B cell (primary cell): ENCODE measurements at regions not wholly inside any gene's neighbourhood (a gene's known extent, or its start where the extent isn't known, plus 50 kb on each side); places are given as distances from the start of the nearest gene placed in this dataset.

Experiments
- ATAC-seq: fragments of 200-7000 bp; cut with Tn5 transposase; one replicate; pipeline ENCODE4 v1.10.0; 2021; ENCODE audit warnings: low read depth, mild to moderate bottlenecking, moderate number of reproducible peaks, moderate library complexity
- CTCF ChIA-PET: fragments of 350-600 bp; sonication (Branson Sonifier 250); formaldehyde crosslinking; loops from one replicate; lab custom pipeline; 2021; ENCODE audit warnings: antibody characterized with exemption, inconsistent platforms; lab: Charles Lee
- POLR2A ChIA-PET: fragments of 350-600 bp; sonication (Branson Sonifier 250); formaldehyde crosslinking; loops from one replicate; lab custom pipeline; 2021; ENCODE audit warnings: antibody characterized with exemption; lab: Charles Lee
- DNase-seq: peaks from one replicate; pipeline ENCODE4 v3.0.0; 2013
- H2AFZ ChIP-seq: 2 replicates; pipeline ENCODE4 v1.6.1; 2012; ENCODE audit warnings: mild to moderate bottlenecking, low read depth, low read length; ENCODE audit not compliant: insufficient read depth, poor library complexity, severe bottlenecking
- H3K27ac ChIP-seq, 2 donors: 1 replicate in 1 of 2; 2 replicates in 1 of 2; pipeline ENCODE4 v1.5.1; 2012 to 2013; ENCODE audit warnings: low read length in 2 of 2, mild to moderate bottlenecking in 2 of 2, moderate library complexity in 1 of 2
- H3K27me3 ChIP-seq, 4 experiments: fragments of 200-600 bp in 1 of 4; sonication (generic) in 1 of 4; replicated peaks in 1 of 4; 1 replicate in 2 of 4; 2 replicates in 2 of 4; pipeline versions ENCODE4 v1.6.1 to v1.7.0; 2013 to 2016; ENCODE audit warnings: low read length in 3 of 4, mild to moderate bottlenecking in 2 of 4, mixed read lengths in 1 of 4, moderate library complexity in 1 of 4; ENCODE audit not compliant: insufficient read depth in 4 of 4, control insufficient read depth in 3 of 4; ENCODE audit errors: control extremely low read depth in 1 of 4
- H3K36me3 ChIP-seq, 2 experiments: replicated peaks in 1 of 2; 1 replicate in 1 of 2; 2 replicates in 1 of 2; pipeline versions ENCODE4 v1.6.1 to v1.7.1; 2013; ENCODE audit warnings: low read length in 1 of 2; ENCODE audit not compliant: insufficient read depth in 2 of 2, control insufficient read depth in 1 of 2; ENCODE audit errors: control extremely low read depth in 1 of 2, extremely low read depth in 1 of 2
- H3K4me1 ChIP-seq, 2 donors: fragments of 200-600 bp in 1 of 2; sonication (generic) in 1 of 2; 1 replicate in 1 of 2; 2 replicates in 1 of 2; pipeline versions ENCODE4 v1.5.1 to v1.6.1; 2013 to 2017; ENCODE audit warnings: low read length in 2 of 2; ENCODE audit not compliant: control insufficient read depth in 2 of 2, insufficient read depth in 2 of 2
- H3K4me2 ChIP-seq: replicated peaks from 2 replicates; pipeline ENCODE3; 2012; ENCODE audit warnings: mild to moderate bottlenecking, low read depth, low read length; ENCODE audit not compliant: poor library complexity, severe bottlenecking
- H3K4me3 ChIP-seq, 5 experiments: fragments of 200-600 bp in 1 of 5; sonication (generic) in 1 of 5; 1 replicate in 3 of 5; 2 replicates in 2 of 5; pipeline versions ENCODE4 v1.5.1 to v1.7.0; 2011 to 2016; ENCODE audit warnings: low read length in 4 of 5, mild to moderate bottlenecking in 4 of 5, low read depth in 2 of 5, control low read depth in 1 of 5, moderate library complexity in 1 of 5; ENCODE audit not compliant: insufficient read depth in 1 of 5; ENCODE audit errors: control extremely low read depth in 1 of 5, extremely low read depth in 1 of 5
- H3K79me2 ChIP-seq: fragments of 200-600 bp; sonication (generic); one replicate; pipeline ENCODE4 v1.6.0; 2016; ENCODE audit warnings: low read length; ENCODE audit not compliant: control insufficient read depth, insufficient read depth
- H3K9ac ChIP-seq: fragments of 200-600 bp; sonication (generic); 2 replicates; pipeline ENCODE4 v1.6.1; 2017; ENCODE audit warnings: mild to moderate bottlenecking, low read length, moderate library complexity
- H3K9me3 ChIP-seq, 3 donors: one replicate each; pipeline versions ENCODE4 v1.6.1 to v1.7.1; 2013; ENCODE audit warnings: low read length in 2 of 3; ENCODE audit not compliant: control insufficient read depth in 2 of 3, insufficient read depth in 1 of 3; ENCODE audit errors: control extremely low read depth in 1 of 3
- H4K20me1 ChIP-seq: 2 replicates; pipeline ENCODE4 v1.6.0; 2012; ENCODE audit warnings: mild to moderate bottlenecking, low read length; ENCODE audit not compliant: insufficient read depth, control insufficient read depth, poor library complexity, severe bottlenecking
- H3K27ac Mint-ChIP-seq: one replicate; pipeline ENCODE4 v1.8.0; 2021; ENCODE audit warnings: mixed read lengths
- H3K27me3 Mint-ChIP-seq: one replicate; pipeline ENCODE4 v1.8.0; 2021; ENCODE audit warnings: mixed read lengths
- H3K4me1 Mint-ChIP-seq: one replicate; pipeline ENCODE4 v1.8.0; 2021; ENCODE audit warnings: mixed read lengths
- H3K4me3 Mint-ChIP-seq: one replicate; pipeline ENCODE4 v1.8.0; 2021; ENCODE audit warnings: mixed read lengths
- H3K9me3 Mint-ChIP-seq: one replicate; pipeline ENCODE4 v1.8.0; 2022; ENCODE audit warnings: mixed read lengths; ENCODE audit not compliant: insufficient read depth
- CTCF ChIP-seq: fragments of 200-600 bp; IDR thresholded peaks from one replicate; pipeline ENCODE4 v1.8.0; 2022; ENCODE audit warnings: antibody characterized with exemption, mild to moderate bottlenecking
- EZH2 ChIP-seq: IDR thresholded peaks from 2 replicates; pipeline ENCODE4 v1.6.1; 2012; ENCODE audit warnings: borderline replicate concordance, low read depth, mild to moderate bottlenecking, moderate library complexity, low read length; ENCODE audit not compliant: insufficient read depth, poor library complexity, severe bottlenecking
- WGBS: methylation state at CpG from one replicate; pipeline ENCODE4 v1.1.5; 2013; ENCODE audit warnings: missing lambda C conversion rate; ENCODE audit not compliant: insufficient coverage; 5-methylcytosine and 5-hydroxymethylcytosine counted together
- intact Hi-C: fragments of 100-400 bp; cut with micrococcal nuclease; formaldehyde crosslinking; loops from one replicate; pipeline ENCODE4 v1.10.0; 2022

GRCh38 chr21:35753308-35753707 lies 307.0 kb downstream of the SETD4 start:
- Histone ChIP-seq H4K20me1 (no peaks in the 10 kb centered on the region), H2AFZ (no peak overlapping the region), H3K36me3 (no peaks in the 10 kb centered on the region), H3K4me1 (no peaks in the 10 kb centered on the region), H3K9me3 (no peaks in the 10 kb centered on the region), H3K4me3 (no peak overlapping the region), H3K79me2 (no peaks in the 10 kb centered on the region), H3K4me2 (no peak overlapping the region), H3K9ac (no peak overlapping the region), H3K27me3 (peaks cover 0 to 8% (median 2%) of the 10 kb centered on the region in 4 experiments), H3K27ac (no peak overlapping the region)
- Mint-ChIP-seq H3K4me3 (no peak overlapping the region), H3K27me3 (peaks cover 60% of the 10 kb centered on the region), H3K27ac (no peak overlapping the region), H3K9me3 (no peaks in the 10 kb centered on the region), H3K4me1 (no peaks in the 10 kb centered on the region)
- intact Hi-C loops, result no loop called here
- WGBS, result no CpG with 5 or more reads among the region's 2 CpGs
- no peak for ATAC-seq
- TF ChIP-seq CTCF (no peak), EZH2 (no peak)
- ChIA-PET CTCF (interaction anchor here (0.7 kb wide), 1 partner anchor 353 kb away, joined by 3 read pairs; no protein-coding TSS in a partner anchor), POLR2A (no interaction called here)
- no peak for DNase-seq

- peaks cover 54% of the 10 kb centered on the region for H3K27me3 Mint-ChIP-seq
- TF ChIP-seq CTCF, result no peak
- no peak for TF ChIP-seq EZH2
- no peak overlapping the region for H3K4me2 ChIP-seq
Observed at GRCh38 chr21:35751171-35751570, 309.2 kb downstream of the SETD4 start.

More at GRCh38 chr21:35751171-35751570, 309.2 kb downstream of the SETD4 start:
- Histone ChIP-seq H3K4me1 (no peaks in the 10 kb centered on the region), H3K9me3 (no peaks in the 10 kb centered on the region), H3K36me3 (no peaks in the 10 kb centered on the region), H2AFZ (no peak overlapping the region), H3K9ac (no peak overlapping the region), H4K20me1 (no peaks in the 10 kb centered on the region), H3K27me3 (peaks cover 0 to 8% (median 3%) of the 10 kb centered on the region in 4 experiments), H3K27ac (no peak overlapping the region), H3K4me3 (no peak overlapping the region), H3K79me2 (no peaks in the 10 kb centered on the region)
- Mint-ChIP-seq H3K4me3 (no peak overlapping the region), H3K27ac (no peak overlapping the region), H3K4me1 (no peaks in the 10 kb centered on the region), H3K9me3 (no peaks in the 10 kb centered on the region)
- DNase-seq (no peak), ATAC-seq (no peak)
- ChIA-PET CTCF (interaction anchor here (0.9 kb wide), 1 partner anchor 30 kb away, joined by 3 read pairs; no protein-coding TSS in a partner anchor), POLR2A (no interaction called here)
- intact Hi-C loops, result no loop called here
